Astrocyte (in vitro differentiated cells and primary cell): ENCODE measurements at regions not wholly inside any gene's neighbourhood (a gene's known extent, or its start where the extent isn't known, plus 50 kb on each side); places are given as distances from the start of the nearest gene placed in this dataset.

Experiments
- EZH2 ChIP-seq: IDR thresholded peaks from 2 replicates; pipeline ENCODE4 v1.6.1; 2012; ENCODE audit warnings: mild to moderate bottlenecking, low read length, inconsistent platforms; ENCODE audit not compliant: insufficient read depth
- TF ChIP-seq, protein P1 (sequence below): IDR thresholded peaks from 2 replicates; pipeline ENCODE4 v1.5.1; 2011; ENCODE audit warnings: low read depth, mild to moderate bottlenecking, inconsistent platforms, low read length, moderate library complexity; ENCODE audit not compliant: insufficient read depth

DNA sequence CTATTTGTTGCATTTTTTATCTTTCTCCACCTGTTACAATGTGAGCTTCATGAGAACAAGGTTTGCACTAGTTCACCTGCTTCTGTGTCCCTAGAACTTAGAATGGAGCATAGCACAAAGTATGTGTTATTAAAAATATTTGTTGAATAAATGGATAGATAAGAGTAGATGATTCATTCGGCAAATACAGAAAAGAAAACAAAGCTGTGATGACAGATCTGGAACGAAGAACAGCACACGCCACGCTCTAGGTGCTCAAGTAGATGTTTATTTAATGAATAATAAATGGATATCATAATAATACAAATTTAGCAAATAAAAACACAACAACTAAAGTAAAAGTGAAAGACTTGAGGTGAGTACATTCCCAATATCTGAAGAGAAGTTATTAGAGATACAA lies 273.1 kb downstream of the HAO1 start:
- TF ChIP-seq, protein P1, sequence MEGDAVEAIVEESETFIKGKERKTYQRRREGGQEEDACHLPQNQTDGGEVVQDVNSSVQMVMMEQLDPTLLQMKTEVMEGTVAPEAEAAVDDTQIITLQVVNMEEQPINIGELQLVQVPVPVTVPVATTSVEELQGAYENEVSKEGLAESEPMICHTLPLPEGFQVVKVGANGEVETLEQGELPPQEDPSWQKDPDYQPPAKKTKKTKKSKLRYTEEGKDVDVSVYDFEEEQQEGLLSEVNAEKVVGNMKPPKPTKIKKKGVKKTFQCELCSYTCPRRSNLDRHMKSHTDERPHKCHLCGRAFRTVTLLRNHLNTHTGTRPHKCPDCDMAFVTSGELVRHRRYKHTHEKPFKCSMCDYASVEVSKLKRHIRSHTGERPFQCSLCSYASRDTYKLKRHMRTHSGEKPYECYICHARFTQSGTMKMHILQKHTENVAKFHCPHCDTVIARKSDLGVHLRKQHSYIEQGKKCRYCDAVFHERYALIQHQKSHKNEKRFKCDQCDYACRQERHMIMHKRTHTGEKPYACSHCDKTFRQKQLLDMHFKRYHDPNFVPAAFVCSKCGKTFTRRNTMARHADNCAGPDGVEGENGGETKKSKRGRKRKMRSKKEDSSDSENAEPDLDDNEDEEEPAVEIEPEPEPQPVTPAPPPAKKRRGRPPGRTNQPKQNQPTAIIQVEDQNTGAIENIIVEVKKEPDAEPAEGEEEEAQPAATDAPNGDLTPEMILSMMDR, result no peak
- no peak for TF ChIP-seq EZH2
